Mesodermal cell (in vitro differentiated cells): ENCODE measurements at regions not wholly inside any gene's neighbourhood (a gene's known extent, or its start where the extent isn't known, plus 50 kb on each side); places are given as distances from the start of the nearest gene placed in this dataset.

Experiments
- H3K27ac ChIP-seq: 2 replicates; pipeline ENCODE4 v1.7.0; 2013; ENCODE audit warnings: mild to moderate bottlenecking, low read depth, low read length, moderate library complexity; ENCODE audit not compliant: severe bottlenecking
- H3K36me3 ChIP-seq: 2 replicates; pipeline ENCODE4 v1.7.1; 2013; ENCODE audit warnings: mild to moderate bottlenecking, low read length, moderate library complexity; ENCODE audit not compliant: control insufficient read depth, insufficient read depth
- H3K4me1 ChIP-seq: one replicate; pipeline ENCODE4 v1.7.1; 2013; ENCODE audit warnings: mild to moderate bottlenecking, low read length; ENCODE audit not compliant: insufficient read depth, control insufficient read depth, poor library complexity, severe bottlenecking
- H3K4me3 ChIP-seq: 2 replicates; pipeline ENCODE4 v1.7.0; 2013; ENCODE audit warnings: low read length, control low read depth, mild to moderate bottlenecking; ENCODE audit not compliant: insufficient read depth, poor library complexity, severe bottlenecking; ENCODE audit errors: extremely low read depth
- H3K9me3 ChIP-seq: 2 replicates; pipeline ENCODE4 v1.7.1; 2013; ENCODE audit warnings: mild to moderate bottlenecking, low read length, moderate library complexity; ENCODE audit not compliant: control insufficient read depth
- whole genome bisulfite sequencing, 2 experiments: methylation state at CpG; one replicate each; pipeline ENCODE4 v1.1.5; 2013; ENCODE audit warnings: missing lambda C conversion rate in 2 of 2; ENCODE audit not compliant: insufficient coverage in 2 of 2; 5-methylcytosine and 5-hydroxymethylcytosine counted together

GRCh38 chr5:87844449-87844848 is 424.2 kb downstream of the TMEM161B start:
- no peaks in the 10 kb centered on the region for H3K36me3 ChIP-seq
- H3K27ac ChIP-seq: no peak overlapping the region
- no peaks in the 10 kb centered on the region for H3K9me3 ChIP-seq
- no peak overlapping the region for H3K4me3 ChIP-seq
- peaks cover 9% of the 10 kb centered on the region for H3K4me1 ChIP-seq
- 100% methylated on average over 1 of the region's 1 CpG for WGBS, 2 experiments

- Histone ChIP-seq H3K4me1 (no peaks in the 10 kb centered on the region), H3K4me3 (no peak overlapping the region), H3K9me3 (no peaks in the 10 kb centered on the region), H3K27ac (no peak overlapping the region), H3K36me3 (no peaks in the 10 kb centered on the region)
- WGBS, 2 experiments: 88% methylated on average over 1 of the region's 1 CpG; no CpG with 5 or more reads in 1 of the 2 experiments
Measured at GRCh38 chr5:87836696-87837095, 424.0 kb upstream of the CCNH start.

- 91 to 100% methylated on average over 1 to 2 of the region's 2 CpGs for WGBS, 2 experiments
- Histone ChIP-seq H3K4me3 (no peak overlapping the region), H3K27ac (no peak overlapping the region), H3K4me1 (no peaks in the 10 kb centered on the region), H3K9me3 (no peaks in the 10 kb centered on the region), H3K36me3 (no peaks in the 10 kb centered on the region)
Measured at GRCh38 chr5:87831499-87831898, 418.8 kb upstream of the CCNH start.

GRCh38 chr5:87829217-87829551 is 416.5 kb upstream of the CCNH start:
- no peaks in the 10 kb centered on the region for H3K36me3 ChIP-seq
- H3K27ac ChIP-seq: no peak overlapping the region
- no peak overlapping the region for H3K4me3 ChIP-seq
- no peaks in the 10 kb centered on the region for H3K9me3 ChIP-seq
- no peaks in the 10 kb centered on the region for H3K4me1 ChIP-seq
- WGBS, 2 experiments: 93% methylated on average over 2 of the region's 5 CpGs; no CpG with 5 or more reads in 1 of the 2 experiments

DNA sequence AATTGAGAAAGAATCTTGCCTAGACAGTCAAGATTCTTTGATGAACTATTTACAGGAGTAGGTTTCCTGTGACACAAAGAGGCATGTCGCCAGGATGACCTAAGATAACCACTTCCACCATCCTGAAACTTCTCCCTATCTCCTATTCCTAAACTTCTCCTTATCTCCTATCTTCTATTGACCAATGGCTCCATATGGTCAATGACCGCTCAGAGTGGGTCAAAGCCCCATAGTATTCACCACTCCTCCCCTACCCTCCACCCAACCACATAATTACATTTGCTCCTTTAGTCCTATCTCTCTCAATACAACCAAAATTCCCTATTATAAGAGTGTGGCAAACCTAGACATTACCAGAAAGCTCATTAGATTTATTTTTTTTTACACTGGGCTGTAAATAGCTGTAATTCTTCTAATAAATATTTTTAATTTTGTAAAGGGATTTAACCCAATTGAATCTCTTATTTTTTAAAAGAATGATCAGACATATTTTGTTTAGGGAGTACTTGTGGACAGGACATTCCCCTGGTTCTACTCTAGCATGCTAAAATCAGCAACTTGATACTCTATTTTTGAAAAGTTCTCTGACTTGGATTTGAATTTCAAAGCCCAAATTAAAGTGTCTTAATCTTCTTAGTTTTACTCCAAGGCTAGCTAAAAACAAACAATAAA is 416.0 kb upstream of the CCNH start:
- Histone ChIP-seq H3K27ac (no peak overlapping the region), H3K4me3 (no peak overlapping the region), H3K9me3 (no peaks in the 10 kb centered on the region), H3K36me3 (no peaks in the 10 kb centered on the region), H3K4me1 (no peaks in the 10 kb centered on the region)
- WGBS, 2 experiments: 86 to 96% methylated on average over 1 to 2 of the region's 2 CpGs

DNA sequence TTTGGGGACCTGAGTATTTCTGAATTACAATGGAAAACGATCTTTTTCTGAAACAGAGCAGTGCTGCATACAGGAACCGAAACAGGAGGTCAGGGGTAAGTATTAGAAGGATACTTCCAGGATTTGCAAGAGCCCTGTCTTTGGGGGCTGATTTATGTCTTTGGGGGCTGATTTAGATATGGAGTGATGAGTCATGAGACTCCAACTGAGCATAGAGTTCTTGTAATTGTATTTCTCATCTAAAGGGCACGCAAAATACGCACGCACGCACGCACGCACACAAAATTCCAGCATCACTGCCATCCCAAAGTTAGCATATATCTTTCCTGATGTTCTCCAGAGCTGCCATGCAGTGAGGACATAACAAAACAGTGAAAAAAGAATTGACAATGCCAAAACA is 414.8 kb upstream of the CCNH start:
- Histone ChIP-seq H3K4me3 (no peak overlapping the region), H3K27ac (no peak overlapping the region), H3K36me3 (no peaks in the 10 kb centered on the region), H3K9me3 (no peaks in the 10 kb centered on the region), H3K4me1 (no peaks in the 10 kb centered on the region)
- 90 to 93% methylated on average over 3 to 6 of the region's 8 CpGs for WGBS, 2 experiments

DNA sequence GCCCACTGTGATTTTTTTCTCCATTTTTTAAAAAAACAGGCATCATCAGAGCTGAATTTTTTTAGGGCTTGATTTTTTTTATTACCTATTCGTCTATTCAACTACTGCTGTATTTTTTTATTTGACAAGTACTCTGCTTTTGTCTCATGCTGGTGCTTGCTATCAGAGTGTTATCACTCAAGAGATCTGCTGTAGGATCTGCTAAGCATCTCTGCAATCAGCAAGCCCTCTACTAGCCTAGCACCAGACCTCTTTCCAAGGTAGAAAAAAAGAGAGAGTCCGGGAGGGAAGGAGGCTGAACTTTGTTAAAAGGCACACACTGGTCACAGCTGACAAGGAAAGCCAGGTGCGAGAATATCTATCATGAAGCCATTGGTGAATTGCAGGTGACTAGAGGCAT is 413.8 kb upstream of the CCNH start:
- Histone ChIP-seq H3K4me1 (no peaks in the 10 kb centered on the region), H3K9me3 (no peaks in the 10 kb centered on the region), H3K27ac (no peak overlapping the region), H3K36me3 (no peaks in the 10 kb centered on the region), H3K4me3 (no peak overlapping the region)
- WGBS, 2 experiments: 88 to 93% methylated on average over 2 of the region's 3 CpGs

DNA sequence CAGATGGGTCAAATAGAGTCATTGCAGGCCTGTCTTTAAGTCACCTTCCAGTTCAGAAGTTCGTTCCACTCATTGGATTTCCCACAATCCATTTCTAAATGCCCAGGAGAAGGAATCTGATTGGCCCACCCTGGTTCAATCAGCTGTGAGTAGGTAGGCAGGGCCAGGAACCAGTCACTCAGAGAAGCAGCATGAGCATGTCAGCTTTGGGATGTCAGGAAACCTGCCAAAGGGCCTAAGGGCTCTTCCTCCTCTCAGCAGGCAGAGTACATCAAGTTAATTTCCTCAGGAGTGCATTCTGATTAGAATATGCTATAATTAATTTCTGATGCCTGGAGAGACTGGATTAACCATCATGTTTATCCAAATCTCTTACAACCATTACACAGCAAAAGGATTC is 412.9 kb upstream of the CCNH start:
- no peak overlapping the region for H3K27ac ChIP-seq
- H3K36me3 ChIP-seq: no peaks in the 10 kb centered on the region
- no peak overlapping the region for H3K4me3 ChIP-seq
- 100% methylated on average over 1 of the region's 1 CpG; no CpG with 5 or more reads in 1 of the 2 experiments for WGBS, 2 experiments
- H3K9me3 ChIP-seq: no peaks in the 10 kb centered on the region
- no peaks in the 10 kb centered on the region for H3K4me1 ChIP-seq

GRCh38 chr5:87807783-87808182 is 395.1 kb upstream of the CCNH start:
- Histone ChIP-seq H3K36me3 (no peaks in the 10 kb centered on the region), H3K4me1 (no peaks in the 10 kb centered on the region), H3K27ac (no peak overlapping the region), H3K9me3 (no peaks in the 10 kb centered on the region), H3K4me3 (no peak overlapping the region)

GRCh38 chr5:87803352-87803751 is 390.6 kb upstream of the CCNH start:
- Histone ChIP-seq H3K27ac (no peak overlapping the region), H3K36me3 (no peaks in the 10 kb centered on the region), H3K9me3 (no peaks in the 10 kb centered on the region), H3K4me3 (no peak overlapping the region), H3K4me1 (no peaks in the 10 kb centered on the region)

- H3K4me1 ChIP-seq: no peaks in the 10 kb centered on the region
- no peaks in the 10 kb centered on the region for H3K36me3 ChIP-seq
- WGBS, 2 experiments: 60% methylated on average over 1 of the region's 4 CpGs; no CpG with 5 or more reads in 1 of the 2 experiments
- H3K27ac ChIP-seq: no peak overlapping the region
- no peaks in the 10 kb centered on the region for H3K9me3 ChIP-seq
- H3K4me3 ChIP-seq: no peak overlapping the region
Measured at GRCh38 chr5:87791869-87792268, 379.1 kb upstream of the CCNH start.
